ENCODE measurements at regions not wholly inside any gene's neighbourhood (a gene's known extent, or its start where the extent isn't known, plus 50 kb on each side); places are given as distances from the start of the nearest gene placed in this dataset.

DNA sequence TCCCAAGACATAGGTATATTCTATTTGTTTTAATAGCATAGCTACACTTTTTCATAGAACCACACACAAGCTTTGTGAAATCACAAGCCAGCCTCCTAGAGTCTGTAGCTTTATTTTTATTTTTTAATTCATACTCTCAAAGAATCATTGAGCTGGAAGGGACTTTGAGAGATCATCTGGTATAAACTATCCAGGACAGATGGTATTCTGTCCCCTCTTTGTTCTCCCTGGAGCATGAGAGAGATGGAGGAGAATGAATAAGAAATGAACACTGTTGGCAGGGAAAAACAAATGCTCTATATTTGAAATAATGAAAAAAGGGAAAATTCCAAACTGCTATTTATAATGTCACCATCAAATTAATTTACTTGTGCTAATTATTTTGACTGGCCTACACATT is 338.7 kb upstream of the IL12A start:
- TF ChIP-seq, protein P1, sequence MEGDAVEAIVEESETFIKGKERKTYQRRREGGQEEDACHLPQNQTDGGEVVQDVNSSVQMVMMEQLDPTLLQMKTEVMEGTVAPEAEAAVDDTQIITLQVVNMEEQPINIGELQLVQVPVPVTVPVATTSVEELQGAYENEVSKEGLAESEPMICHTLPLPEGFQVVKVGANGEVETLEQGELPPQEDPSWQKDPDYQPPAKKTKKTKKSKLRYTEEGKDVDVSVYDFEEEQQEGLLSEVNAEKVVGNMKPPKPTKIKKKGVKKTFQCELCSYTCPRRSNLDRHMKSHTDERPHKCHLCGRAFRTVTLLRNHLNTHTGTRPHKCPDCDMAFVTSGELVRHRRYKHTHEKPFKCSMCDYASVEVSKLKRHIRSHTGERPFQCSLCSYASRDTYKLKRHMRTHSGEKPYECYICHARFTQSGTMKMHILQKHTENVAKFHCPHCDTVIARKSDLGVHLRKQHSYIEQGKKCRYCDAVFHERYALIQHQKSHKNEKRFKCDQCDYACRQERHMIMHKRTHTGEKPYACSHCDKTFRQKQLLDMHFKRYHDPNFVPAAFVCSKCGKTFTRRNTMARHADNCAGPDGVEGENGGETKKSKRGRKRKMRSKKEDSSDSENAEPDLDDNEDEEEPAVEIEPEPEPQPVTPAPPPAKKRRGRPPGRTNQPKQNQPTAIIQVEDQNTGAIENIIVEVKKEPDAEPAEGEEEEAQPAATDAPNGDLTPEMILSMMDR (conservative IDR thresholded peaks at IDR 0.05; ENCODE audit: low read depth in 2 of 2) = no peak
- TF ChIP-seq JUNB (IDR thresholded peaks at IDR 0.05; ENCODE audit: unreplicated experiment) (no peak), EZH2phosphoT487 (IDR thresholded peaks at IDR 0.05; ENCODE audit: unreplicated experiment) (no peak), EZH2 (IDR thresholded peaks at IDR 0.05; ENCODE audit: low read depth, unreplicated experiment) (no peak), ZNF114 (CRISPR knock-in tag; IDR thresholded peaks at IDR 0.05) (no peak), POLR2AphosphoS5 (IDR thresholded peaks at IDR 0.05; ENCODE audit: low read depth) (no peak)
- TF ChIP-seq, protein P2, sequence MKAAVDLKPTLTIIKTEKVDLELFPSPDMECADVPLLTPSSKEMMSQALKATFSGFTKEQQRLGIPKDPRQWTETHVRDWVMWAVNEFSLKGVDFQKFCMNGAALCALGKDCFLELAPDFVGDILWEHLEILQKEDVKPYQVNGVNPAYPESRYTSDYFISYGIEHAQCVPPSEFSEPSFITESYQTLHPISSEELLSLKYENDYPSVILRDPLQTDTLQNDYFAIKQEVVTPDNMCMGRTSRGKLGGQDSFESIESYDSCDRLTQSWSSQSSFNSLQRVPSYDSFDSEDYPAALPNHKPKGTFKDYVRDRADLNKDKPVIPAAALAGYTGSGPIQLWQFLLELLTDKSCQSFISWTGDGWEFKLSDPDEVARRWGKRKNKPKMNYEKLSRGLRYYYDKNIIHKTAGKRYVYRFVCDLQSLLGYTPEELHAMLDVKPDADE (IDR thresholded peaks at IDR 0.05) = no peak
